ENCODE measurements at regions not wholly inside any gene's neighbourhood (a gene's known extent, or its start where the extent isn't known, plus 50 kb on each side); places are given as distances from the start of the nearest gene placed in this dataset.

- DNase-seq (ENCODE audit: extremely low read depth in 1 of 11, low read depth in 9 of 11, low spot score in 4 of 11), result no peak
Measured at GRCh38 chr4:160194716-160195115, 1091.8 kb downstream of the RAPGEF2 start.

- no peak for DNase-seq (ENCODE audit: extremely low read depth in 1 of 11, low read depth in 9 of 11, low spot score in 4 of 11)
Measured at GRCh38 chr4:160202802-160203201, 1099.9 kb downstream of the RAPGEF2 start.

GRCh38 chr4:160212078-160212477 lies 1109.2 kb downstream of the RAPGEF2 start:
- DNase-seq (ENCODE audit: extremely low read depth in 1 of 11, low read depth in 9 of 11, low spot score in 4 of 11), result no peak

GRCh38 chr4:160213366-160213765 lies 1110.5 kb downstream of the RAPGEF2 start:
- no peak for DNase-seq (ENCODE audit: extremely low read depth in 1 of 11, low read depth in 9 of 11, low spot score in 4 of 11)

GRCh38 chr4:160217352-160217751 lies 1114.5 kb downstream of the RAPGEF2 start:
- no peak for DNase-seq (ENCODE audit: extremely low read depth in 1 of 11, low read depth in 9 of 11, low spot score in 4 of 11)

- no peak for DNase-seq (ENCODE audit: extremely low read depth in 1 of 11, low read depth in 9 of 11, low spot score in 4 of 11)
Measured at GRCh38 chr4:160224049-160224448, 1121.2 kb downstream of the RAPGEF2 start.

GRCh38 chr4:160233141-160233540 lies 1130.3 kb downstream of the RAPGEF2 start:
- no peak for DNase-seq (ENCODE audit: extremely low read depth in 1 of 11, low read depth in 9 of 11, low spot score in 4 of 11)

GRCh38 chr4:160235285-160235684 lies 1132.4 kb downstream of the RAPGEF2 start:
- no peak for DNase-seq (ENCODE audit: extremely low read depth in 1 of 11, low read depth in 9 of 11, low spot score in 4 of 11)

- no peak for DNase-seq (ENCODE audit: extremely low read depth in 1 of 11, low read depth in 9 of 11, low spot score in 4 of 11)
Measured at GRCh38 chr4:160235771-160236170, 1132.9 kb downstream of the RAPGEF2 start.

GRCh38 chr4:160238790-160239189 lies 1135.9 kb downstream of the RAPGEF2 start:
- DNase-seq (ENCODE audit: extremely low read depth in 1 of 11, low read depth in 9 of 11, low spot score in 4 of 11), result no peak

- no peak for DNase-seq (ENCODE audit: extremely low read depth in 1 of 11, low read depth in 9 of 11, low spot score in 4 of 11)
Measured at GRCh38 chr4:160247091-160247656, 1144.3 kb downstream of the RAPGEF2 start.

GRCh38 chr4:160251522-160252170 lies 1148.8 kb downstream of the RAPGEF2 start:
- no peak for DNase-seq (ENCODE audit: extremely low read depth in 1 of 11, low read depth in 9 of 11, low spot score in 4 of 11)

GRCh38 chr4:160257318-160257717 lies 1154.4 kb downstream of the RAPGEF2 start:
- no peak for DNase-seq (ENCODE audit: extremely low read depth in 1 of 11, low read depth in 9 of 11, low spot score in 4 of 11)

GRCh38 chr4:160265014-160265413 lies 1162.1 kb downstream of the RAPGEF2 start:
- no peak for DNase-seq (ENCODE audit: extremely low read depth in 1 of 11, low read depth in 9 of 11, low spot score in 4 of 11)

GRCh38 chr4:160265836-160266235 lies 1163.0 kb downstream of the RAPGEF2 start:
- DNase-seq (ENCODE audit: extremely low read depth in 1 of 11, low read depth in 9 of 11, low spot score in 4 of 11), result no peak

- DNase-seq (ENCODE audit: extremely low read depth in 1 of 11, low read depth in 9 of 11, low spot score in 4 of 11), result no peak
Measured at GRCh38 chr4:160276785-160277325, 1174.0 kb downstream of the RAPGEF2 start.

GRCh38 chr4:160283081-160283480 lies 1180.2 kb downstream of the RAPGEF2 start:
- DNase-seq (ENCODE audit: extremely low read depth in 1 of 11, low read depth in 9 of 11, low spot score in 4 of 11), result no peak

GRCh38 chr4:160284516-160284915 lies 1181.6 kb downstream of the RAPGEF2 start:
- no peak for DNase-seq (ENCODE audit: extremely low read depth in 1 of 11, low read depth in 9 of 11, low spot score in 4 of 11)

GRCh38 chr4:160286051-160286450 lies 1183.2 kb downstream of the RAPGEF2 start:
- DNase-seq (ENCODE audit: extremely low read depth in 1 of 11, low read depth in 9 of 11, low spot score in 4 of 11), result no peak

GRCh38 chr4:160296476-160296875 lies 1193.6 kb downstream of the RAPGEF2 start:
- no peak for DNase-seq (ENCODE audit: extremely low read depth in 1 of 11, low read depth in 9 of 11, low spot score in 4 of 11)

- DNase-seq (ENCODE audit: extremely low read depth in 1 of 11, low read depth in 9 of 11, low spot score in 4 of 11), result no peak
Measured at GRCh38 chr4:160299177-160299576, 1196.3 kb downstream of the RAPGEF2 start.
